Right lobe of liver (tissue), 6 donors: ENCODE measurements at regions not wholly inside any gene's neighbourhood (a gene's known extent, or its start where the extent isn't known, plus 50 kb on each side); places are given as distances from the start of the nearest gene placed in this dataset.

Source experiments
- ATAC-seq, 4 donors: fragments of 200-7000 bp; cut with Tn5 transposase; one replicate each; pipeline ENCODE4 v1.9.1; 2020; ENCODE audit warnings: mild to moderate bottlenecking in 4 of 4, moderate library complexity in 4 of 4
- DNase-seq, 3 donors: peaks; one replicate each; pipeline ENCODE4 v3.0.0-alpha.2; 2020
- H3K27ac ChIP-seq, 3 donors: fragments of 200-600 bp; one replicate each; pipeline ENCODE4 v1.8.0; 2022
- H3K27me3 ChIP-seq, 2 donors: fragments of 200-600 bp; one replicate each; pipeline ENCODE4 v1.8.0; 2022
- H3K36me3 ChIP-seq, 4 donors: fragments of 200-600 bp; sonication (generic) in 1 of 4; one replicate each; pipeline versions ENCODE4 v1.5.1 to v1.8.0; 2017 to 2022; ENCODE audit warnings: control low read depth in 1 of 4
- H3K4me1 ChIP-seq, 4 donors: fragments of 200-600 bp; sonication (generic) in 1 of 4; one replicate each; pipeline versions ENCODE4 v1.5.1 to v1.8.0; 2017 to 2022; ENCODE audit warnings: control low read depth in 1 of 4
- H3K4me3 ChIP-seq, 3 donors: fragments of 200-600 bp; one replicate each; pipeline ENCODE4 v1.8.0; 2022
- H3K9me3 ChIP-seq, 4 donors: fragments of 200-600 bp; sonication (generic) in 1 of 4; one replicate each; pipeline versions ENCODE4 v1.5.1 to v1.8.0; 2017 to 2022; ENCODE audit warnings: control low read depth in 1 of 4
- POLR2A ChIP-seq: fragments of 450-650 bp; IDR thresholded peaks from one replicate; pipeline ENCODE4 v1.6.1; 2017; ENCODE audit warnings: antibody characterized with exemption, mild to moderate bottlenecking
- WGBS: methylation state at CpG from one replicate; pipeline ENCODE4 v1.1.6; 2018; ENCODE audit warnings: low coverage, low lambda C conversion rate; ENCODE audit not compliant: insufficient coverage; ENCODE audit errors: missing lambda C conversion rate; 5-methylcytosine and 5-hydroxymethylcytosine counted together
- intact Hi-C, 2 donors: fragments of 100-400 bp; cut with DNase I; formaldehyde crosslinking; loops; one replicate each; pipeline versions ENCODE4 v1.11.2 to v1.14.1; 2022
- TF ChIP-seq, protein P1 (sequence below), 4 donors: fragments of 200-600 bp in 3 of 4; fragments of 450-650 bp in 1 of 4; IDR thresholded peaks; one replicate each; pipeline versions ENCODE4 v1.5.1 to v1.8.0; 2016 to 2022; ENCODE audit warnings: antibody characterized with exemption in 4 of 4, mild to moderate bottlenecking in 2 of 4
- donor health status: DM: no; HTN: yes; CAD: no.
- donor health status: DM: no; HTN: no; CAD: no.
- donor health status: DM: no; HTN: no; CAD: no.
- donor health status: DM: no; HTN: yes; CAD: no.
- donor health status: DM: no; HTN: yes; CAD: no.

DNA sequence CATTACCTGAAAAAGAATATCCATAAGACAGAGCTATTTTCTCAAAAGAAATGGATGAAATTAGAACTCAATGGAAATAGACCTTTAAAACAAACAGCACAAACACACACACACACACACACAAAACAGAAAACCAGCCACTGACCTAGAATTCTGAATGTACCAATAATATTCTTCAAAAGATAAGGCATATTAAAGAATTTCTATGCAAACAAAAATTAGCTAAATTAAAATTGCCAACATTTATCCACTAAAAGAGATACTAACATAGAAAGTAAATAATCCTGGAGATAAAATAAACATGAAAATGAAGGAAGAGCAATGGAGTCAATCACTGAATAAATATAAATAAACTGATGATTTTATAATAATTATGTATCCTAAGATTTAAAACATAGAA lies 431.2 kb downstream of the SH2D4B start:
- TF ChIP-seq, protein P1, sequence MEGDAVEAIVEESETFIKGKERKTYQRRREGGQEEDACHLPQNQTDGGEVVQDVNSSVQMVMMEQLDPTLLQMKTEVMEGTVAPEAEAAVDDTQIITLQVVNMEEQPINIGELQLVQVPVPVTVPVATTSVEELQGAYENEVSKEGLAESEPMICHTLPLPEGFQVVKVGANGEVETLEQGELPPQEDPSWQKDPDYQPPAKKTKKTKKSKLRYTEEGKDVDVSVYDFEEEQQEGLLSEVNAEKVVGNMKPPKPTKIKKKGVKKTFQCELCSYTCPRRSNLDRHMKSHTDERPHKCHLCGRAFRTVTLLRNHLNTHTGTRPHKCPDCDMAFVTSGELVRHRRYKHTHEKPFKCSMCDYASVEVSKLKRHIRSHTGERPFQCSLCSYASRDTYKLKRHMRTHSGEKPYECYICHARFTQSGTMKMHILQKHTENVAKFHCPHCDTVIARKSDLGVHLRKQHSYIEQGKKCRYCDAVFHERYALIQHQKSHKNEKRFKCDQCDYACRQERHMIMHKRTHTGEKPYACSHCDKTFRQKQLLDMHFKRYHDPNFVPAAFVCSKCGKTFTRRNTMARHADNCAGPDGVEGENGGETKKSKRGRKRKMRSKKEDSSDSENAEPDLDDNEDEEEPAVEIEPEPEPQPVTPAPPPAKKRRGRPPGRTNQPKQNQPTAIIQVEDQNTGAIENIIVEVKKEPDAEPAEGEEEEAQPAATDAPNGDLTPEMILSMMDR (IDR thresholded peaks at IDR 0.05) = no peak
- no peak for TF ChIP-seq POLR2A
- intact Hi-C loops = no loop called here
- no peaks in the 10 kb centered on the region for H3K9me3 ChIP-seq
- no peaks in the 10 kb centered on the region for H3K4me1 ChIP-seq
- H3K27ac ChIP-seq = no peak overlapping the region
- no peak overlapping the region for H3K4me3 ChIP-seq
- no peak for DNase-seq
- H3K36me3 ChIP-seq = no peaks in the 10 kb centered on the region
- no peak for ATAC-seq
- H3K27me3 ChIP-seq = no peaks in the 10 kb centered on the region

DNA sequence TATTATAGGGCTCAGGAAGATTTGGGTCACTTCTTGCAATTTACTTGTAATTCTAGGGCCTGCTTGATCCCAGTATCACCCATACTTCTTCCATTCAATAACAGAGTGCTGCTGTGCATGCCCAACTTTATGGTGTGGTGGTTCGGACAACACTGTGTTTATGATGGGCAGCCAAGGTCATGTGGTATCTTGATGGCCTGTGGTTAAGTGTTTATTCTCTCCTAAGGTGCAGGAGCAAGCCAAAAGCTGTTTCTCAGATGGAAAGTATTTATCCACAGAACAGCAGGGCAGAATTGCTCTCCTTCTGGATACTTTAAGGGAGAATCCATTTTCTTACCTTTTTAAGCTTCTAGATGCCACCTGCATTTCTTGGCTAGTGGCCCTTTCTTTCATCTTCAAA lies 433.8 kb downstream of the SH2D4B start:
- H3K27ac ChIP-seq = no peak overlapping the region
- no peak for ATAC-seq
- H3K4me3 ChIP-seq = no peak overlapping the region
- no peaks in the 10 kb centered on the region for H3K9me3 ChIP-seq
- TF ChIP-seq, protein P1 (IDR thresholded peaks at IDR 0.05) = no peak
- no peak for TF ChIP-seq POLR2A
- H3K27me3 ChIP-seq = no peaks in the 10 kb centered on the region
- H3K4me1 ChIP-seq = no peaks in the 10 kb centered on the region
- no peak for DNase-seq
- WGBS = 57% methylated on average over 1 of the region's 1 CpG
- intact Hi-C loops = no loop called here
- H3K36me3 ChIP-seq = no peaks in the 10 kb centered on the region

DNA sequence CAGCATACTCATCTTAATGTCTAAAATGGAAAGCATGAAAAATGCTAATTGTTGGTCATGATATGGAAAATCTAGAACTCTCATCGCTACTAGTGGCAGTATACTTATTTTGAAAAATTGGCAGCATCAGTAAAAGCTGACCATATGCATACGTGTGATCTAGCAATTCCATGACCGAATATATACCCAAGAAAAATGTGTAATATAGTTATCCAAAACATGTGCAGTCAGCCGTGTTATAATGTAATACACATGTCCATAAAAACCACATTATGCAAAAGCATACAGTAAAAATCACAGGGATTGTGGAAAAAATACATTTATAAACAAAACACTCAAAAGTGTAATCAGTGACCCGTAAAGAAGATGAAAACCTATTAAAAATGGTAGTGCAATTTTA lies 439.0 kb downstream of the SH2D4B start:
- H3K36me3 ChIP-seq = no peaks in the 10 kb centered on the region
- H3K27ac ChIP-seq = no peak overlapping the region
- intact Hi-C loops = no loop called here
- ATAC-seq (no peak), DNase-seq (no peak)
- no peak overlapping the region for H3K4me3 ChIP-seq
- WGBS = 43% methylated on average over 5 of the region's 5 CpGs
- H3K9me3 ChIP-seq = no peaks in the 10 kb centered on the region
- no peak for TF ChIP-seq POLR2A
- TF ChIP-seq, protein P1 (IDR thresholded peaks at IDR 0.05) = no peak
- no peaks in the 10 kb centered on the region for H3K27me3 ChIP-seq
- no peaks in the 10 kb centered on the region for H3K4me1 ChIP-seq

DNA sequence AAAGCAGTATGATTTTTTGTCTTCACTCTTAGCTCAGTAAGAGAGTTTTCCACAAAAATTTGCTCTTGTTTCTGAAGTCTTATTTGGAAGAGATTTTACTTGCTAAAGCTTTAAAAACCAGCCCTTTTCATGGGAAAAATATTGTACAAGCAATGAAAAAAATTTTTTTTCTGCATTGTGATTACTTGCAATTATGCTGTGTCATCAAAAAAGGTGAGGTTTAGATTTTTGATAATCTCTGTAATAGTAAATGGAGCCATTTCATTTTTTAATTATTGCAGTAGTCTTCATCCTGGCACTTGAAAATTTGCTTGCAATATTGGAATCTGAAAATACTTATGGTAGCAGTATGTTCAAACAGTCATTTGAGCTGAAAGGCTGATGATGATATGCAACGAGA lies 447.4 kb downstream of the SH2D4B start:
- Histone ChIP-seq H3K4me1 (no peaks in the 10 kb centered on the region), H3K9me3 (no peaks in the 10 kb centered on the region), H3K27ac (no peak overlapping the region), H3K36me3 (no peaks in the 10 kb centered on the region), H3K27me3 (no peaks in the 10 kb centered on the region), H3K4me3 (no peak overlapping the region)
- WGBS = 48% methylated on average over 1 of the region's 1 CpG
- intact Hi-C loops = no loop called here
- DNase-seq (no peak), ATAC-seq (no peak)
- TF ChIP-seq POLR2A = no peak
- TF ChIP-seq, protein P1 (IDR thresholded peaks at IDR 0.05) = no peak

DNA sequence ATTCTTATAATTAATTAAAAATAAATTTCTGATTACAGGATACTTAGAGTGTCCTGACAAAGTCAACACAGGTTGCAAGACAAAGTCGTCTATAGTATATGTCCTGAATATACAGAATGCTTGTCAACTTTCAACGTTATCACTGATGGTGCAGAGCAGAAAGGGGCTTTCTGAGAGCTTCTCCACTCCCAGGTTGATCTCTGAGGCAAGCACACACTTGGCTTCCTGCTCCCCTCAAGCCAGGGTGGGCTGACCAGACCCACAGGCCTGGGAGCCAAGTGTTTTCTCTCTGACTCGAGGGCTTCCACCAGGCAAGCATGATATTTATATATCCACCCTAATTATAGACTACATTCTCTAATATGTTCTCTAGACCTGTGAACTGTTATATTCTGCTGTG lies 448.9 kb downstream of the SH2D4B start:
- DNase-seq = no peak
- Histone ChIP-seq H3K27ac (no peak overlapping the region), H3K9me3 (no peaks in the 10 kb centered on the region), H3K36me3 (no peaks in the 10 kb centered on the region), H3K4me3 (no peak overlapping the region), H3K27me3 (no peaks in the 10 kb centered on the region), H3K4me1 (no peaks in the 10 kb centered on the region)
- no peak for ATAC-seq
- intact Hi-C loops = no loop called here
- WGBS = 37% methylated on average over 2 of the region's 3 CpGs
- no peak for TF ChIP-seq POLR2A
- TF ChIP-seq, protein P1 (IDR thresholded peaks at IDR 0.05) = no peak
